H1 (cell line): ENCODE measurements at regions not wholly inside any gene's neighbourhood (a gene's known extent, or its start where the extent isn't known, plus 50 kb on each side); places are given as distances from the start of the nearest gene placed in this dataset.

Source experiments
- BRCA1 ChIP-seq: IDR thresholded peaks from 2 replicates; pipeline ENCODE4 v1.6.1; 2012; ENCODE audit warnings: low read depth, low read length, improper control_type of control experiment
- CEBPB ChIP-seq: IDR thresholded peaks from 2 replicates; pipeline ENCODE4 v1.6.1; 2012; ENCODE audit warnings: low read depth, low read length
- EZH2 ChIP-seq: fragments of 200-600 bp; sonication (generic); IDR thresholded peaks from 2 replicates; pipeline ENCODE4 v1.7.1; 2012; ENCODE audit warnings: low read depth, mild to moderate bottlenecking, moderate library complexity, low read length, inconsistent platforms; ENCODE audit not compliant: severe bottlenecking
- FOSL1 ChIP-seq: IDR thresholded peaks from 2 replicates; pipeline ENCODE4 v1.6.1; 2011; ENCODE audit warnings: mild to moderate bottlenecking, low read depth, low read length, moderate library complexity; ENCODE audit not compliant: insufficient read depth
- TF ChIP-seq, protein P1 (sequence below), 3 experiments: IDR thresholded peaks; 1 replicate in 2 of 3; 2 replicates in 1 of 3; pipeline versions ENCODE4 v1.5.1 to v1.6.1; 2011; ENCODE audit warnings: low read length in 3 of 3, mild to moderate bottlenecking in 3 of 3, inconsistent platforms in 2 of 3, low read depth in 1 of 3, moderate library complexity in 1 of 3; ENCODE audit not compliant: insufficient read depth in 1 of 3; ENCODE audit errors: control extremely low read depth in 1 of 3

DNA sequence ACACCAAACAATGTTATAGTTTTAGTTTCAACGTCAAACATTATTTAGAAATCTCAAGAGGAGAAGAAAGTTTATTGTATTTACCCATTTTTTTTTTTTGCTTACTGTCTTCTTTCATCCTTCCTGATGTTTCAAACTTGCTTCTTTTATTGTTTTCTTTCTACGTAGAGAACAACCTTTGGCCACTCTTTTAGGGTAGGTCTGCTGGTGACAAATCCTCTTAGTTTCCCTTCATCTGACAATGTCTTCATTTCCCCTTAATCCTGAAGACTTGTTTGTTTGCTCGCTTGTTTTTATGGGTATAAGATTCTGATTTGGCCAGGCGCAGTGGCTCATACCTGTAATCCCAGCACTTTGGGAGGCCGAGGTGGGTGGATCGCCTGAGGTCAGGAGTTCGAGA, 89.1 kb downstream of the RHOU start (continued):
- TF ChIP-seq BRCA1 (no peak), CEBPB (no peak), FOSL1 (no peak), EZH2 (no peak)
- TF ChIP-seq, protein P1, sequence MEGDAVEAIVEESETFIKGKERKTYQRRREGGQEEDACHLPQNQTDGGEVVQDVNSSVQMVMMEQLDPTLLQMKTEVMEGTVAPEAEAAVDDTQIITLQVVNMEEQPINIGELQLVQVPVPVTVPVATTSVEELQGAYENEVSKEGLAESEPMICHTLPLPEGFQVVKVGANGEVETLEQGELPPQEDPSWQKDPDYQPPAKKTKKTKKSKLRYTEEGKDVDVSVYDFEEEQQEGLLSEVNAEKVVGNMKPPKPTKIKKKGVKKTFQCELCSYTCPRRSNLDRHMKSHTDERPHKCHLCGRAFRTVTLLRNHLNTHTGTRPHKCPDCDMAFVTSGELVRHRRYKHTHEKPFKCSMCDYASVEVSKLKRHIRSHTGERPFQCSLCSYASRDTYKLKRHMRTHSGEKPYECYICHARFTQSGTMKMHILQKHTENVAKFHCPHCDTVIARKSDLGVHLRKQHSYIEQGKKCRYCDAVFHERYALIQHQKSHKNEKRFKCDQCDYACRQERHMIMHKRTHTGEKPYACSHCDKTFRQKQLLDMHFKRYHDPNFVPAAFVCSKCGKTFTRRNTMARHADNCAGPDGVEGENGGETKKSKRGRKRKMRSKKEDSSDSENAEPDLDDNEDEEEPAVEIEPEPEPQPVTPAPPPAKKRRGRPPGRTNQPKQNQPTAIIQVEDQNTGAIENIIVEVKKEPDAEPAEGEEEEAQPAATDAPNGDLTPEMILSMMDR (IDR thresholded peaks at IDR 0.05; ENCODE audit: control extremely low read depth in 1 of 3, insufficient read depth in 1 of 3, low read depth in 1 of 3, low read length in 3 of 3), result no peak
